Panc1 (cell line): ENCODE measurements at regions not wholly inside any gene's neighbourhood (a gene's known extent, or its start where the extent isn't known, plus 50 kb on each side); places are given as distances from the start of the nearest gene placed in this dataset.

Experiments
- ATAC-seq: fragments of 200-7000 bp; cut with Tn5 transposase; 2 replicates; pipeline ENCODE4 v1.9.1; 2020; ENCODE audit warnings: mild to moderate bottlenecking, moderate library complexity
- BruUV-seq: library from RNA; stranded (reverse); fragments of 400-500 nt; replicated peaks from 2 replicates; lab custom pipeline; 2021; lab: Mats Ljungman, UMichigan
- CTCF ChIA-PET: fragments of 300-600 bp; sonication (Branson Sonifier 250); formaldehyde crosslinking; loops from one replicate; lab custom pipeline; 2022; ENCODE audit warnings: antibody characterized with exemption; lab: Charles Lee
- POLR2A ChIA-PET: fragments of 300-600 bp; sonication (Branson Sonifier 250); formaldehyde crosslinking; loops from one replicate; lab custom pipeline; 2022; ENCODE audit warnings: antibody characterized with exemption; lab: Charles Lee
- DNase-seq: peaks from one replicate; pipeline ENCODE4 v3.0.0-alpha.2; 2010; ENCODE audit warnings: low read depth, low spot score
- H3K27ac ChIP-seq: 2 replicates; pipeline ENCODE4 v1.5.1; 2011; ENCODE audit warnings: mild to moderate bottlenecking, low read length, inconsistent platforms
- H3K27me3 ChIP-seq: fragments of 200-500 bp; sonication (Bioruptor generic); 2 replicates; pipeline ENCODE4 v1.6.0; 2014; ENCODE audit warnings: low read length, inconsistent platforms; ENCODE audit not compliant: control insufficient read depth, insufficient read depth
- H3K36me3 ChIP-seq: fragments of 200-500 bp; sonication (Bioruptor generic); 2 replicates; pipeline ENCODE4 v1.5.1; 2014; ENCODE audit warnings: inconsistent platforms, mild to moderate bottlenecking, low read length, moderate library complexity; ENCODE audit not compliant: control insufficient read depth, insufficient read depth
- H3K4me1 ChIP-seq: 2 replicates; pipeline ENCODE4 v1.5.1; 2011; ENCODE audit warnings: inconsistent platforms, mild to moderate bottlenecking, low read length, moderate library complexity; ENCODE audit not compliant: control insufficient read depth, insufficient read depth
- H3K4me3 ChIP-seq, 2 experiments: 2 replicates each; pipeline ENCODE4 v1.5.1; 2011 to 2012; ENCODE audit warnings: low read depth in 2 of 2, low read length in 2 of 2, mild to moderate bottlenecking in 2 of 2, inconsistent platforms in 1 of 2, moderate library complexity in 1 of 2
- H3K9me3 ChIP-seq: fragments of 200-500 bp; sonication (Bioruptor generic); 2 replicates; pipeline ENCODE4 v1.5.1; 2014; ENCODE audit warnings: low read depth, mild to moderate bottlenecking, inconsistent platforms, low read length, moderate library complexity; ENCODE audit not compliant: control insufficient read depth, insufficient read depth
- POLR2AphosphoS5 ChIP-seq: IDR thresholded peaks from 2 replicates; pipeline ENCODE4 v1.6.1; 2012; ENCODE audit warnings: mild to moderate bottlenecking, low read depth, low read length, moderate library complexity
- SIN3A ChIP-seq: IDR thresholded peaks from 2 replicates; pipeline ENCODE4 v1.6.1; 2012; ENCODE audit warnings: low read depth, mild to moderate bottlenecking, low read length, moderate library complexity, borderline replicate concordance; ENCODE audit not compliant: insufficient read depth
- TCF7L2 ChIP-seq: IDR thresholded peaks from 2 replicates; pipeline ENCODE4 v1.6.1; 2011; ENCODE audit warnings: mild to moderate bottlenecking, low read depth, low read length, inconsistent platforms
- in situ Hi-C: cut with HindIII; loops from 2 replicates; pipeline ENCODE4 v1.10.0; 2016; ENCODE audit warnings: low sequenced_read_pairs, low pct_unique_long_range_greater_than_20kb
- intact Hi-C: fragments of 100-400 bp; cut with micrococcal nuclease; formaldehyde crosslinking; loops from one replicate; pipeline ENCODE4 v1.10.0; 2022; ENCODE audit not compliant: unreplicated experiment
- TF ChIP-seq, protein P1 (sequence below), 2 experiments: IDR thresholded peaks; 2 replicates each; pipeline ENCODE4 v1.6.1; 2011 to 2012; ENCODE audit warnings: low read depth in 2 of 2, control low read depth in 1 of 2, low read length in 1 of 2, mild to moderate bottlenecking in 1 of 2, moderate library complexity in 1 of 2; ENCODE audit not compliant: insufficient read depth in 1 of 2
- TF ChIP-seq, protein P2 (sequence below): fragments of 450-650 bp; IDR thresholded peaks from 2 replicates; pipeline ENCODE4 v1.5.1; 2017; ENCODE audit warnings: mild to moderate bottlenecking

DNA sequence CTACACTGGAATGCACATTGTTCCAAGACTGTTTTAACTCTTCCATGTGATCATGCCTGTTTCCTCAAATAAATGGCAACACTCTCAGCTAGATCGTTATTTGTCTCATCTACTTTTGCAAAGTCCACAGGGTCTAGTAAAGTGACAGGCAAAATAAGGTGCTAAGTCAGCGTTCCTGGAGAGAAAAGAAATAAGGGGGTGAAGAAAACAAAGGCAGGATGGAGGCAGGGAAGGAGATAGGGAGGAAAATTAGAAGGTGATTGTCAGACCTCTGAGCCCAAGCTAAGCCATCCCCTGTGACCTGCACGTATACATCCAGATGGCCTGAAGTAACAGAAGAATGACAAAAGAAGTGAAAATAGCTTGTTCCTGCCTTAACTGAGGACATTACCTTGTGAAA, 132.1 kb downstream of the RAB38 start:
- no TSS peak for BruUV-seq
- no peaks in the 10 kb centered on the region for H3K9me3 ChIP-seq
- intact Hi-C loops (no loop called here), in situ Hi-C loops (no loop called here)
- TF ChIP-seq POLR2AphosphoS5: no peak
- TF ChIP-seq SIN3A: no peak
- TF ChIP-seq TCF7L2: no peak
- TF ChIP-seq, protein P1, sequence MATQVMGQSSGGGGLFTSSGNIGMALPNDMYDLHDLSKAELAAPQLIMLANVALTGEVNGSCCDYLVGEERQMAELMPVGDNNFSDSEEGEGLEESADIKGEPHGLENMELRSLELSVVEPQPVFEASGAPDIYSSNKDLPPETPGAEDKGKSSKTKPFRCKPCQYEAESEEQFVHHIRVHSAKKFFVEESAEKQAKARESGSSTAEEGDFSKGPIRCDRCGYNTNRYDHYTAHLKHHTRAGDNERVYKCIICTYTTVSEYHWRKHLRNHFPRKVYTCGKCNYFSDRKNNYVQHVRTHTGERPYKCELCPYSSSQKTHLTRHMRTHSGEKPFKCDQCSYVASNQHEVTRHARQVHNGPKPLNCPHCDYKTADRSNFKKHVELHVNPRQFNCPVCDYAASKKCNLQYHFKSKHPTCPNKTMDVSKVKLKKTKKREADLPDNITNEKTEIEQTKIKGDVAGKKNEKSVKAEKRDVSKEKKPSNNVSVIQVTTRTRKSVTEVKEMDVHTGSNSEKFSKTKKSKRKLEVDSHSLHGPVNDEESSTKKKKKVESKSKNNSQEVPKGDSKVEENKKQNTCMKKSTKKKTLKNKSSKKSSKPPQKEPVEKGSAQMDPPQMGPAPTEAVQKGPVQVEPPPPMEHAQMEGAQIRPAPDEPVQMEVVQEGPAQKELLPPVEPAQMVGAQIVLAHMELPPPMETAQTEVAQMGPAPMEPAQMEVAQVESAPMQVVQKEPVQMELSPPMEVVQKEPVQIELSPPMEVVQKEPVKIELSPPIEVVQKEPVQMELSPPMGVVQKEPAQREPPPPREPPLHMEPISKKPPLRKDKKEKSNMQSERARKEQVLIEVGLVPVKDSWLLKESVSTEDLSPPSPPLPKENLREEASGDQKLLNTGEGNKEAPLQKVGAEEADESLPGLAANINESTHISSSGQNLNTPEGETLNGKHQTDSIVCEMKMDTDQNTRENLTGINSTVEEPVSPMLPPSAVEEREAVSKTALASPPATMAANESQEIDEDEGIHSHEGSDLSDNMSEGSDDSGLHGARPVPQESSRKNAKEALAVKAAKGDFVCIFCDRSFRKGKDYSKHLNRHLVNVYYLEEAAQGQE (IDR thresholded peaks at IDR 0.05; ENCODE audit: insufficient read depth in 1 of 2, low read depth in 2 of 2, low read length in 1 of 2): no peak
- TF ChIP-seq, protein P2, sequence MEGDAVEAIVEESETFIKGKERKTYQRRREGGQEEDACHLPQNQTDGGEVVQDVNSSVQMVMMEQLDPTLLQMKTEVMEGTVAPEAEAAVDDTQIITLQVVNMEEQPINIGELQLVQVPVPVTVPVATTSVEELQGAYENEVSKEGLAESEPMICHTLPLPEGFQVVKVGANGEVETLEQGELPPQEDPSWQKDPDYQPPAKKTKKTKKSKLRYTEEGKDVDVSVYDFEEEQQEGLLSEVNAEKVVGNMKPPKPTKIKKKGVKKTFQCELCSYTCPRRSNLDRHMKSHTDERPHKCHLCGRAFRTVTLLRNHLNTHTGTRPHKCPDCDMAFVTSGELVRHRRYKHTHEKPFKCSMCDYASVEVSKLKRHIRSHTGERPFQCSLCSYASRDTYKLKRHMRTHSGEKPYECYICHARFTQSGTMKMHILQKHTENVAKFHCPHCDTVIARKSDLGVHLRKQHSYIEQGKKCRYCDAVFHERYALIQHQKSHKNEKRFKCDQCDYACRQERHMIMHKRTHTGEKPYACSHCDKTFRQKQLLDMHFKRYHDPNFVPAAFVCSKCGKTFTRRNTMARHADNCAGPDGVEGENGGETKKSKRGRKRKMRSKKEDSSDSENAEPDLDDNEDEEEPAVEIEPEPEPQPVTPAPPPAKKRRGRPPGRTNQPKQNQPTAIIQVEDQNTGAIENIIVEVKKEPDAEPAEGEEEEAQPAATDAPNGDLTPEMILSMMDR: no peak
- H3K4me3 ChIP-seq: no peak overlapping the region
- ChIA-PET CTCF (no interaction called here), POLR2A (no interaction called here)
- H3K36me3 ChIP-seq: no peaks in the 10 kb centered on the region
- no peak overlapping the region for H3K27ac ChIP-seq
- H3K27me3 ChIP-seq: no peaks in the 10 kb centered on the region
- no peaks in the 10 kb centered on the region for H3K4me1 ChIP-seq
- ATAC-seq (no peak), DNase-seq (no peak)

DNA sequence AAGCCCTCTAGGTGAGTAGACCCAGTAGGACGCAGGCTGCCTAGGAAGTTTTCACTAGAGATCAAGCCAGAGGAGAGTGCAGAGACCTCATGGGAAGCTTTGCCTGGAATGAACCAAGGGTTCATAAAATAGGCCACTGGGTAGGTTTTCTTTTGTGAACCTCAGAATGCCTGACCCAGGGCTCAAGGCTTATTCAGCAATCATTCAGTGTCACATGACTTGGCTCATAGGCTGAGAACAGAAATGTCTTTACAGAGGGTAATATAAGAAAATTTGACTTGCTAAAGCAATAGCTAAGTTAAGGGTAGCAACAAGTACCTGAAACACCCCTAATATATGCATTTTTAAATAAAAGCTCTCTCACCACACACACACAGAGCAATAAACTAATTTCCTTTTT, 132.6 kb downstream of the RAB38 start:
- CTCF ChIA-PET: no interaction called here

More for the DNA sequence above, 132.6 kb downstream of the RAB38 start:
- POLR2A ChIA-PET: no interaction called here
- DNase-seq (no peak), ATAC-seq (no peak)
- no peaks in the 10 kb centered on the region for H3K4me1 ChIP-seq
- no TSS peak for BruUV-seq
- H3K27ac ChIP-seq: no peak overlapping the region
- intact Hi-C loops (no loop called here), in situ Hi-C loops (no loop called here)
- TF ChIP-seq SIN3A (no peak), POLR2AphosphoS5 (no peak), TCF7L2 (no peak)
- TF ChIP-seq, protein P1 (IDR thresholded peaks at IDR 0.05; ENCODE audit: insufficient read depth in 1 of 2, low read depth in 2 of 2, low read length in 1 of 2): no peak
- TF ChIP-seq, protein P2: no peak
- H3K27me3 ChIP-seq: no peaks in the 10 kb centered on the region
- H3K9me3 ChIP-seq: no peaks in the 10 kb centered on the region
- no peaks in the 10 kb centered on the region for H3K36me3 ChIP-seq
- H3K4me3 ChIP-seq: no peak overlapping the region
